Chondrocyte (in vitro differentiated cells): ENCODE measurements at regions not wholly inside any gene's neighbourhood (a gene's known extent, or its start where the extent isn't known, plus 50 kb on each side); places are given as distances from the start of the nearest gene placed in this dataset.

Experiments
- DNase-seq: peaks from one replicate; pipeline ENCODE4 v3.0.0; 2021; ENCODE audit warnings: mixed read lengths, low spot score
- H3K27ac Mint-ChIP-seq: one replicate; pipeline ENCODE4 v1.8.0; 2021; ENCODE audit warnings: mild to moderate bottlenecking, moderate library complexity, mixed read lengths; ENCODE audit not compliant: unreplicated experiment
- H3K27me3 Mint-ChIP-seq: 2 replicates; pipeline ENCODE4 v1.8.0; 2021; ENCODE audit warnings: low read depth, mixed read lengths
- H3K36me3 Mint-ChIP-seq: 2 replicates; pipeline ENCODE4 v1.8.0; 2021; ENCODE audit warnings: low read depth, mixed read lengths
- H3K4me1 Mint-ChIP-seq: 2 replicates; pipeline ENCODE4 v1.8.0; 2021; ENCODE audit warnings: low read depth, mild to moderate bottlenecking, mixed read lengths
- H3K4me3 Mint-ChIP-seq: one replicate; pipeline ENCODE4 v1.8.0; 2021; ENCODE audit warnings: mild to moderate bottlenecking, moderate library complexity, mixed read lengths; ENCODE audit not compliant: unreplicated experiment
- H3K9me3 Mint-ChIP-seq: 2 replicates; pipeline ENCODE4 v1.8.0; 2021; ENCODE audit warnings: low read depth, mixed read lengths
- TF ChIP-seq, protein P1 (sequence below): fragments of 200-600 bp; sonication (generic); IDR thresholded peaks from 2 replicates; pipeline ENCODE4 v1.5.0; 2021; ENCODE audit warnings: antibody characterized with exemption, mild to moderate bottlenecking, moderate library complexity

DNA sequence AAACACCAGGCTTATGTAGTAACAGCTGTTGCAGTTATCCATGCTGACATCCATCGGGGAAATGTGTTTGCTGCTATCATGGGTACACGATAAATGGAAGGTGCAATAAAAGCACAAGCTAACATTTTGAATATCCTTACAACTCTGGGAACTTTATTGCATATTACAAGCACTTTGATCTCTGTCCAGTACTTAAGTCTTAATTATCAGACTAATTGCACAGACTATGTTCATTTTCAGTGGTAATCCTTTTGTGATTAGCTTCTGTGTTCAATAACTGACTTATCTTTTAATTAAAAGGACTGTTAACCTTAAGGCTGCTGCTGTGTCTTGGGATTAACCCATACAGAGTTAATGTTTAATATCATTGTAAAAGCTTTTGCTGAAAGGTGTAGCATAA lies 101.4 kb upstream of the ATP5MC3 start:
- peaks cover 26% of the 10 kb centered on the region for H3K27me3 Mint-ChIP-seq
- H3K4me3 Mint-ChIP-seq, result no peak overlapping the region
- DNase-seq, result no peak
- H3K4me1 Mint-ChIP-seq, result no peaks in the 10 kb centered on the region
- TF ChIP-seq, protein P1, sequence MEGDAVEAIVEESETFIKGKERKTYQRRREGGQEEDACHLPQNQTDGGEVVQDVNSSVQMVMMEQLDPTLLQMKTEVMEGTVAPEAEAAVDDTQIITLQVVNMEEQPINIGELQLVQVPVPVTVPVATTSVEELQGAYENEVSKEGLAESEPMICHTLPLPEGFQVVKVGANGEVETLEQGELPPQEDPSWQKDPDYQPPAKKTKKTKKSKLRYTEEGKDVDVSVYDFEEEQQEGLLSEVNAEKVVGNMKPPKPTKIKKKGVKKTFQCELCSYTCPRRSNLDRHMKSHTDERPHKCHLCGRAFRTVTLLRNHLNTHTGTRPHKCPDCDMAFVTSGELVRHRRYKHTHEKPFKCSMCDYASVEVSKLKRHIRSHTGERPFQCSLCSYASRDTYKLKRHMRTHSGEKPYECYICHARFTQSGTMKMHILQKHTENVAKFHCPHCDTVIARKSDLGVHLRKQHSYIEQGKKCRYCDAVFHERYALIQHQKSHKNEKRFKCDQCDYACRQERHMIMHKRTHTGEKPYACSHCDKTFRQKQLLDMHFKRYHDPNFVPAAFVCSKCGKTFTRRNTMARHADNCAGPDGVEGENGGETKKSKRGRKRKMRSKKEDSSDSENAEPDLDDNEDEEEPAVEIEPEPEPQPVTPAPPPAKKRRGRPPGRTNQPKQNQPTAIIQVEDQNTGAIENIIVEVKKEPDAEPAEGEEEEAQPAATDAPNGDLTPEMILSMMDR, result no peak
- H3K36me3 Mint-ChIP-seq, result no peaks in the 10 kb centered on the region
- H3K27ac Mint-ChIP-seq, result no peak overlapping the region
- no peaks in the 10 kb centered on the region for H3K9me3 Mint-ChIP-seq

DNA sequence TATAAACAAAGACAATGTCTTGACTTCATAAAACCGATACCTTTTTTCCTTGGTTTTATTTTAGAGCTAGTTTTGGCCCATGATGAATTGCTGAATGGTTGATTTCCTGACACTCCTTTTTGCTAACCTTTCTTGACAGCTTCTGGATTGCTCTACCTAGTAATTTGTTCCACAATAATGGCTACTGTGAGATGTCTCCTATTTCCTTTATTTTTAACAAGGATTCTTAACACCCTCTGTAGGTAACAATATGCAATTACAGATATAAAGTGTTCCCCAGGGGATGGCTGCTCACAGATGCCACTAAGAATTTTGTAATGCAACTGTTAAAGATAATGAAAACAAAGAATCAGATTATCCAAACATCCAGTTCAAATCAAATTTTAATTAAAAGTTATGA lies 100.8 kb upstream of the ATP5MC3 start:
- no peak overlapping the region for H3K4me3 Mint-ChIP-seq
- no peaks in the 10 kb centered on the region for H3K36me3 Mint-ChIP-seq
- TF ChIP-seq, protein P1, result peak; percentile 78
- H3K27ac Mint-ChIP-seq, result no peak overlapping the region
- DNase-seq, result no peak
- H3K9me3 Mint-ChIP-seq, result no peaks in the 10 kb centered on the region
- no peaks in the 10 kb centered on the region for H3K4me1 Mint-ChIP-seq
- H3K27me3 Mint-ChIP-seq, result peaks cover 27% of the 10 kb centered on the region

DNA sequence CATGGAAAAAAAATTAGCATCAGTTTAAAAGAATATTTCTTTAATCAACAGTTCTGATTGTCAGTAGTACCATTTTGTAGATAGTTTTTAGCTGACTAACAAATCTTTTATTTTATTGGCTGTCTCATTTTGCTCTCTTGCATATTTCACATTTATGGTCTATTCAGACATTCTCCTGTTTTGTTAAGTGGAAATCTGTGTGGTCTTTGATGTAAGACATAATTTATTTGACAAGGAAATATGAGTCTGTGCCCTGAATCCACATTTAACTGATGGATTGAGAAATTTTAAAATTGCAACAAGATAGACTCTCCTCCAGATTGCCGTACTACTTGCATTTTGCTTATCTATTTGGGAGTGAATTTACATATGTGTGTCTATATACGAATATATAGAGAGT lies 96.3 kb upstream of the ATP5MC3 start:
- no peak for DNase-seq
- no peak overlapping the region for H3K27ac Mint-ChIP-seq
- H3K4me3 Mint-ChIP-seq, result no peak overlapping the region
- TF ChIP-seq, protein P1, result no peak
- H3K36me3 Mint-ChIP-seq, result no peaks in the 10 kb centered on the region
- no peaks in the 10 kb centered on the region for H3K9me3 Mint-ChIP-seq
- H3K27me3 Mint-ChIP-seq, result peaks cover 18% of the 10 kb centered on the region
- no peaks in the 10 kb centered on the region for H3K4me1 Mint-ChIP-seq

DNA sequence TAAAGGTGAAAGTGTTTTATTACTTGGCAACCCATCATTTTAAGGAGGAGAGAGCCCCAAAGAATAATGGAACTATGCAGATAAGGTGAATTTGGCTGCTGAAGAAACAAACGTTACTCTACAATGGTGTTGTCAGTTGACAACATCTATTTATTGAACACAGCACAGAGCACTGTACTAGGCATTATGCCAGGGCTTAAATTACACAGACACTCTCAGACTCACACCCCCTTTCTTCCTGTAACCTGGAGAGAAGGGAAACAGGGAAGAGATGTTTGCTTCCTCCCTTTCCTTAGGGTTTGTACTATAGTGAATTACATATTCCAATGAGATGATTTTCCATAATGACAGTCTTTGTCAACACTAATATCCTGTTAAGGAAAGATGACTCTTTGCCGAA lies 94.0 kb upstream of the ATP5MC3 start:
- DNase-seq, result no peak
- no peaks in the 10 kb centered on the region for H3K36me3 Mint-ChIP-seq
- H3K27ac Mint-ChIP-seq, result no peak overlapping the region
- H3K27me3 Mint-ChIP-seq, result peaks cover 22% of the 10 kb centered on the region
- H3K4me3 Mint-ChIP-seq, result no peak overlapping the region
- TF ChIP-seq, protein P1, result no peak
- H3K9me3 Mint-ChIP-seq, result no peaks in the 10 kb centered on the region
- H3K4me1 Mint-ChIP-seq, result no peaks in the 10 kb centered on the region

DNA sequence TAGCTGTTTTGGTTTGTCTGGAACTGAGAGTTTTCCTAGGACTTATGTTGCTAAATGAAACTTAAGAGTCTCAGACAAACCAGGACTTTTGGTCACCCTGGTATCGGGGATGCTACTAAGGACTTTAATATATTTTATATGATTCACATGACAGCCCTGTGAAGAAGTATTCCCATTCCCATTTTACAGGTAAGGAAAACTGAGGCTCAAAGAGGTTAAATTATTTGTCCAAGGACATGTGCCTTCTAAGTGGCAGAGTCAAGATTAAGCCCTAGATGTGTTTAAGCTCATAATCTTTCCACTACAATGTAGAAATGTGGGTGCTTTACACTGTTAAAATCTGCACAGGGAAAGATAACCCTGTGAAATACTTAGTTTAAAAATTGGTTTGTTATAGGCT lies 77.7 kb upstream of the ATP5MC3 start:
- H3K27me3 Mint-ChIP-seq, result peaks cover 19% of the 10 kb centered on the region
- H3K9me3 Mint-ChIP-seq, result no peaks in the 10 kb centered on the region
- no peaks in the 10 kb centered on the region for H3K4me1 Mint-ChIP-seq
- DNase-seq, result no peak
- no peak overlapping the region for H3K4me3 Mint-ChIP-seq
- TF ChIP-seq, protein P1, result no peak
- H3K36me3 Mint-ChIP-seq, result peaks cover 3% of the 10 kb centered on the region
- H3K27ac Mint-ChIP-seq, result no peak overlapping the region
